ENCODE measurements at regions not wholly inside any gene's neighbourhood (a gene's known extent, or its start where the extent isn't known, plus 50 kb on each side); places are given as distances from the start of the nearest gene placed in this dataset.

DNA sequence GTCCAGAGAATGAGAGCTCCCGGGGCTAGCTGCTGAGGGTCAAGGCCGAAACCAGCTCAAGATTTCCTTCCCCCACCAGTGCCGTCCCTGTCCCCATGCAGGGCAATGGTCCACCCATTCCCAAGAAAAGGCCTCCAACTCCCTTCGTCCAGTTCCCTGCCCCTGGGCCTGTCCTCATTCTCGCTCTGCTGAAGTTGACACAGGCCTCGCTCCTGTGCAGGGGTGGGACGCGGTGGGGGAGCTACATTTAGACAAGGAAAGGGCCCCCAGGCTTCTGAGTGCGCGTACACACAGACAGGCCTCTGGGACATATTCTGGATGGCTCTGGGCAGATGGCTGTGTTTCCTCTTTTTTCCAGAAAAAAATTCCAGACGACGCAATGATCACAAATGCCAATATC is 188.3 kb downstream of the ETS2 start:
- WGBS, 2 donors, result 72 to 76% methylated on average over 12 of the region's 12 CpGs
- DNase-seq, result no peak
- TF ChIP-seq CTCF (IDR thresholded peaks at IDR 0.05) (no peak), POLR2A (IDR thresholded peaks at IDR 0.05) (no peak)
- Histone ChIP-seq H3K9me3 (no peaks in the 10 kb centered on the region), H3K4me1 (peaks cover 18% of the 10 kb centered on the region), H3K36me3 (replicated peaks in 1 of 2; ENCODE audit: insufficient read depth in 1 of 2, low read depth in 2 of 2) (no peaks in the 10 kb centered on the region), H3K4me3 (no peak overlapping the region), H3K27ac (peak overlapping the region in 2 of 4 donors; percentile 15 to 41), H3K27me3 (no peaks in the 10 kb centered on the region)
- ATAC-seq, result no peak
- intact Hi-C loops (cut with DNase I), result no loop called here

DNA sequence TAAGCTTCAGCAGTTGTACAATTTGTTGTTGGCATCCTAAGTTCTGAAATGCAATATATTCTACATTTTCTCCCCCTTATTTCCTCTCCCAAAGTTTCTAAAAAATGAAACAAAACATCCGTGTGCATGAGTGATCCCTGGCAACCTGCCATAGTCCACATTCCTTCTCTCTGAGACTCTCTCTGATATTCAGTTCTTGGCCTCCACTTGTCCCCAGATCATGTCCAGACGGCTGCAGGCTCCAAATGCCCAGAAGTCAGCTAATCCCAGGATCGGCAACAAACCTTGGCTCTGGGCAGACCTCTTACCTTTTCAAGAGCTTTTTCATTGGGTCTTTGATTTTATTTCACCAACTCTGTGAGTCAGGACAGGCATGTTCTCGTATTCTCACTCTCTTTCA is 187.8 kb downstream of the ETS2 start:
- peaks cover 18% of the 10 kb centered on the region for H3K4me1 ChIP-seq
- TF ChIP-seq CTCF (IDR thresholded peaks at IDR 0.05), result no peak
- TF ChIP-seq POLR2A (IDR thresholded peaks at IDR 0.05), result no peak
- H3K36me3 ChIP-seq (replicated peaks in 1 of 2; ENCODE audit: insufficient read depth in 1 of 2, low read depth in 2 of 2), result no peaks in the 10 kb centered on the region
- intact Hi-C loops (cut with DNase I), result no loop called here
- DNase-seq (peak; percentile 49 to 73 (median 59)), ATAC-seq (peak; percentile 63)
- H3K27me3 ChIP-seq, result no peaks in the 10 kb centered on the region
- peak overlapping the region in 2 of 4 donors; percentile 41 to 43 for H3K27ac ChIP-seq
- no peaks in the 10 kb centered on the region for H3K9me3 ChIP-seq
- H3K4me3 ChIP-seq, result no peak overlapping the region
- 40 to 44% methylated on average over 4 of the region's 4 CpGs for WGBS, 2 donors

- peak; percentile 31 for ATAC-seq
- H3K4me1 ChIP-seq, result peaks cover 18% of the 10 kb centered on the region
- no peaks in the 10 kb centered on the region for H3K27me3 ChIP-seq
- peak overlapping the region in 2 of 4 donors; percentile 47 to 57 for H3K27ac ChIP-seq
- intact Hi-C loops (cut with DNase I), result no loop called here
- H3K9me3 ChIP-seq, result no peaks in the 10 kb centered on the region
- 35 to 43% methylated on average over 3 of the region's 3 CpGs for WGBS, 2 donors
- H3K36me3 ChIP-seq (replicated peaks in 1 of 2; ENCODE audit: insufficient read depth in 1 of 2, low read depth in 2 of 2), result no peaks in the 10 kb centered on the region
- TF ChIP-seq CTCF (IDR thresholded peaks at IDR 0.05) (no peak), POLR2A (IDR thresholded peaks at IDR 0.05) (no peak)
- DNase-seq, result no peak
- no peak overlapping the region for H3K4me3 ChIP-seq
These were observed 187.0 kb downstream of the ETS2 start for GRCh38 chr21:38992737-38993136.

GRCh38 chr21:38990424-38990794 is 184.7 kb downstream of the ETS2 start:
- no peak for TF ChIP-seq POLR2A (IDR thresholded peaks at IDR 0.05)
- TF ChIP-seq CTCF (IDR thresholded peaks at IDR 0.05), result no peak
- Histone ChIP-seq H3K9me3 (no peaks in the 10 kb centered on the region), H3K36me3 (replicated peaks in 1 of 2; ENCODE audit: insufficient read depth in 1 of 2, low read depth in 2 of 2) (no peaks in the 10 kb centered on the region), H3K27ac (no peak overlapping the region), H3K27me3 (no peaks in the 10 kb centered on the region), H3K4me3 (no peak overlapping the region), H3K4me1 (peaks cover 18% of the 10 kb centered on the region)
- WGBS, 2 donors, result 30 to 37% methylated on average over 10 to 12 of the region's 12 CpGs
- DNase-seq (no peak), ATAC-seq (no peak)
- intact Hi-C loops (cut with DNase I), result no loop called here

DNA sequence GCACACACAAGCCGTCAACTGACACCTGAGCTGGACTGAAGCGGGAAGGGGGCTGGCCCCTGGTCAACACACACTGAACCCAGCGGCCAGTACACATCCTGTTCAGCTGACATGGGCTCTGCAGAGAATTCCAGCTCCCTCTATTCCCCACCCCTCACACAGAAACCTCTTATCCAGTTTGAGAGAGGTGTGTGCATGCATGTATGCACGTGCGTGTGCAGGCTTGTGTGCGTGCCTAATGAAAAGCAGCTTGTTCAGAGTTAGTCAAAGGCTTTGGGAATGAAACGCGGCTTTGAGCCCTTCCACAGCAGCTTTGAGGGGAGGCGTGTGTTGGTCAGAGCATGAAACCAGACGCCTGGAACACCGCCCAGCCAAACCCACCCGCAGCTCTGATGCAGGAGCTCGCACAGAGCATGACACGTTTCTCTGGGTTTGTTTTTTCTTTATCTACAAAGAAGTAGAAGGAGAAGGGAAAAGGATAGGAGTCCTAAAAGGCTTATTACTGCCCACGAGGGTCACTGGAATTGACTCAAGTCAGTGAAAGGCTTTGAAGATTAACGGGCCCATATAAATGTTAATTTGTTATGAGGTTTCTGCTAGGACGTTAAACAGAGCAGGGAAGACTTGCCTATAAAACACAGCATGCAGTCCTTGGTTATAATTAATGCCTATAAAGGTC is 184.2 kb downstream of the ETS2 start:
- intact Hi-C loops (cut with DNase I), result no loop called here
- Histone ChIP-seq H3K9me3 (no peaks in the 10 kb centered on the region), H3K27ac (no peak overlapping the region), H3K4me3 (no peak overlapping the region), H3K36me3 (replicated peaks in 1 of 2; ENCODE audit: insufficient read depth in 1 of 2, low read depth in 2 of 2) (no peaks in the 10 kb centered on the region), H3K4me1 (peaks cover 18% of the 10 kb centered on the region), H3K27me3 (no peaks in the 10 kb centered on the region)
- ATAC-seq, result no peak
- TF ChIP-seq CTCF (IDR thresholded peaks at IDR 0.05), result peak in 1 of 7 experiments; percentile 11
- TF ChIP-seq POLR2A (IDR thresholded peaks at IDR 0.05), result no peak
- peak in 3 of 4 donors; percentile 18 to 43 (median 32) for DNase-seq
- WGBS, 2 donors, result 13 to 25% methylated on average over 17 of the region's 17 CpGs

All from body of pancreas (tissue), 4 donors.